Spleen (tissue), 11 donors: ENCODE measurements at regions not wholly inside any gene's neighbourhood (a gene's known extent, or its start where the extent isn't known, plus 50 kb on each side); places are given as distances from the start of the nearest gene placed in this dataset.

Experiments used
- DNase-seq: peaks from one replicate; pipeline ENCODE4 v3.0.0-alpha.2; 2020
- H3K27ac ChIP-seq, 8 donors: fragments of 200-600 bp; sonication (generic) in 7 of 8; 1 replicate in 4 of 8; 2 replicates in 4 of 8; pipeline versions ENCODE4 v1.5.0 to v1.8.0; 2016 to 2021; ENCODE audit warnings: inconsistent platforms in 4 of 8, mild to moderate bottlenecking in 4 of 8, moderate library complexity in 1 of 8
- H3K27me3 ChIP-seq, 7 donors: fragments of 200-600 bp; sonication (generic) in 6 of 7; replicated peaks in 1 of 7; 1 replicate in 4 of 7; 2 replicates in 3 of 7; pipeline versions ENCODE4 v1.5.0 to v1.8.0; 2016 to 2021; ENCODE audit warnings: inconsistent platforms in 3 of 7, mild to moderate bottlenecking in 1 of 7
- H3K36me3 ChIP-seq, 6 donors: fragments of 200-600 bp; sonication (generic) in 5 of 6; 1 replicate in 4 of 6; 2 replicates in 2 of 6; pipeline versions ENCODE4 v1.5.0 to v1.8.0; 2016 to 2021; ENCODE audit warnings: inconsistent platforms in 2 of 6
- H3K4me1 ChIP-seq, 6 donors: fragments of 200-600 bp; sonication (generic) in 5 of 6; 1 replicate in 3 of 6; 2 replicates in 3 of 6; pipeline versions ENCODE4 v1.5.0 to v1.8.0; 2016 to 2021; ENCODE audit warnings: inconsistent platforms in 3 of 6
- H3K4me3 ChIP-seq, 8 donors: fragments of 200-600 bp; sonication (generic) in 7 of 8; 1 replicate in 4 of 8; 2 replicates in 4 of 8; pipeline versions ENCODE4 v1.5.0 to v1.8.0; 2016 to 2021; ENCODE audit warnings: inconsistent platforms in 4 of 8, mild to moderate bottlenecking in 4 of 8, moderate library complexity in 2 of 8
- H3K9me3 ChIP-seq, 8 donors: fragments of 200-600 bp; sonication (generic) in 7 of 8; 1 replicate in 4 of 8; 2 replicates in 4 of 8; pipeline versions ENCODE4 v1.5.0 to v1.8.0; 2016 to 2021; ENCODE audit warnings: inconsistent platforms in 4 of 8
- CTCF ChIP-seq, 11 experiments: fragments of 200-600 bp in 7 of 11; fragments of 450-650 bp in 4 of 11; sonication (generic) in 4 of 11; IDR thresholded peaks in 8 of 11; conservative IDR thresholded peaks in 3 of 11; 1 replicate in 7 of 11; 2 replicates in 4 of 11; pipeline versions ENCODE4 v1.4.0 to v1.8.0; 2016 to 2021; ENCODE audit warnings: antibody characterized with exemption in 11 of 11, inconsistent platforms in 4 of 11, mild to moderate bottlenecking in 1 of 11
- POLR2A ChIP-seq, 3 donors: fragments of 450-650 bp; IDR thresholded peaks; one replicate each; pipeline ENCODE4 v1.5.1; 2017; ENCODE audit warnings: antibody characterized with exemption in 3 of 3, mild to moderate bottlenecking in 1 of 3
- POLR2AphosphoS5 ChIP-seq, 3 donors: sonication (generic); formaldehyde crosslinking; IDR thresholded peaks; one replicate each; pipeline ENCODE4 v1.5.1; 2017; ENCODE audit warnings: antibody characterized with exemption in 3 of 3
- WGBS, 5 donors: extraction: QIAGEN DNeasy Blood & Tissue Kit in 3 of 5; methylation state at CpG; one replicate each; pipeline versions ENCODE4 v1.1.5 to v1.1.7; 2013 to 2018; 5-methylcytosine and 5-hydroxymethylcytosine counted together
- intact Hi-C: fragments of 100-400 bp; cut with DNase I; formaldehyde crosslinking; loops from one replicate; pipeline ENCODE4 v1.15.0; 2023; ENCODE audit warnings: low total_unique reads
- donor health status: healthy with polysubstance abuse.
- donor health status: DM: no; HTN: no; CAD: no; lungs with moderate emphysema.
- donor health status: DM: no; HTN: no; CAD: no.
- donor health status: Bipolar disorder and iron deficiency.
- donor health status: healthy.
- donor health status: DM: no; HTN: no; CAD: no.
- donor health status: DM: yes; HTN: yes; CAD: no.

GRCh38 chr3:22156868-22157267, 405.9 kb upstream of the ZNF385D start:
- Histone ChIP-seq H3K27me3 (no peaks in the 10 kb centered on the region), H3K36me3 (no peaks in the 10 kb centered on the region), H3K9me3 (no peaks in the 10 kb centered on the region), H3K27ac (no peak overlapping the region), H3K4me3 (no peak overlapping the region), H3K4me1 (no peaks in the 10 kb centered on the region)
- WGBS, 5 donors: 56 to 64% (median 62%) methylated on average over 2 of the region's 2 CpGs
- TF ChIP-seq POLR2AphosphoS5 (IDR thresholded peaks at IDR 0.05): no peak
- TF ChIP-seq POLR2A (IDR thresholded peaks at IDR 0.05): no peak
- no peak for TF ChIP-seq CTCF (IDR thresholded peaks at IDR 0.05 in 8 of 11, conservative IDR thresholded peaks at IDR 0.05 in 3 of 11)
- no peak for DNase-seq
- intact Hi-C loops: no loop called here

GRCh38 chr3:22157848-22158247, 406.8 kb upstream of the ZNF385D start:
- H3K9me3 ChIP-seq: no peaks in the 10 kb centered on the region
- no peaks in the 10 kb centered on the region for H3K4me1 ChIP-seq
- H3K27ac ChIP-seq: no peak overlapping the region
- H3K27me3 ChIP-seq: no peaks in the 10 kb centered on the region
- no peaks in the 10 kb centered on the region for H3K36me3 ChIP-seq
- TF ChIP-seq POLR2A (IDR thresholded peaks at IDR 0.05) (no peak), CTCF (IDR thresholded peaks at IDR 0.05 in 8 of 11, conservative IDR thresholded peaks at IDR 0.05 in 3 of 11) (no peak), POLR2AphosphoS5 (IDR thresholded peaks at IDR 0.05) (no peak)
- no peak overlapping the region for H3K4me3 ChIP-seq
- 85 to 95% (median 88%) methylated on average over 4 of the region's 4 CpGs for WGBS, 5 donors
- intact Hi-C loops: no loop called here
- DNase-seq: no peak

- H3K36me3 ChIP-seq: no peaks in the 10 kb centered on the region
- no peaks in the 10 kb centered on the region for H3K4me1 ChIP-seq
- no peak overlapping the region for H3K4me3 ChIP-seq
- TF ChIP-seq CTCF (IDR thresholded peaks at IDR 0.05 in 8 of 11, conservative IDR thresholded peaks at IDR 0.05 in 3 of 11): no peak
- no peak for TF ChIP-seq POLR2A (IDR thresholded peaks at IDR 0.05)
- TF ChIP-seq POLR2AphosphoS5 (IDR thresholded peaks at IDR 0.05): no peak
- no peaks in the 10 kb centered on the region for H3K9me3 ChIP-seq
- no peaks in the 10 kb centered on the region for H3K27me3 ChIP-seq
- DNase-seq: no peak
- 68 to 84% (median 78%) methylated on average over 5 of the region's 5 CpGs for WGBS, 5 donors
- intact Hi-C loops: no loop called here
- H3K27ac ChIP-seq: no peak overlapping the region
Observed at GRCh38 chr3:22159004-22159695, 408.1 kb upstream of the ZNF385D start.

- DNase-seq: no peak
- no peak for TF ChIP-seq POLR2AphosphoS5 (IDR thresholded peaks at IDR 0.05)
- no peak for TF ChIP-seq POLR2A (IDR thresholded peaks at IDR 0.05)
- no peak for TF ChIP-seq CTCF (IDR thresholded peaks at IDR 0.05 in 8 of 11, conservative IDR thresholded peaks at IDR 0.05 in 3 of 11)
Observed at GRCh38 chr3:22161315-22161714, 410.3 kb upstream of the ZNF385D start.

More at GRCh38 chr3:22161315-22161714, 410.3 kb upstream of the ZNF385D start:
- Histone ChIP-seq H3K27ac (no peak overlapping the region), H3K4me1 (no peaks in the 10 kb centered on the region), H3K36me3 (no peaks in the 10 kb centered on the region), H3K9me3 (peaks cover 0 to 3% (median 0%) of the 10 kb centered on the region in 8 donors), H3K4me3 (no peak overlapping the region), H3K27me3 (no peaks in the 10 kb centered on the region)
- intact Hi-C loops: no loop called here
